ENCODE measurements at regions not wholly inside any gene's neighbourhood (a gene's known extent, or its start where the extent isn't known, plus 50 kb on each side); places are given as distances from the start of the nearest gene placed in this dataset.
A peak's percentile ranks its signal among the peaks of the same experiment; 100 is the strongest.

DNA sequence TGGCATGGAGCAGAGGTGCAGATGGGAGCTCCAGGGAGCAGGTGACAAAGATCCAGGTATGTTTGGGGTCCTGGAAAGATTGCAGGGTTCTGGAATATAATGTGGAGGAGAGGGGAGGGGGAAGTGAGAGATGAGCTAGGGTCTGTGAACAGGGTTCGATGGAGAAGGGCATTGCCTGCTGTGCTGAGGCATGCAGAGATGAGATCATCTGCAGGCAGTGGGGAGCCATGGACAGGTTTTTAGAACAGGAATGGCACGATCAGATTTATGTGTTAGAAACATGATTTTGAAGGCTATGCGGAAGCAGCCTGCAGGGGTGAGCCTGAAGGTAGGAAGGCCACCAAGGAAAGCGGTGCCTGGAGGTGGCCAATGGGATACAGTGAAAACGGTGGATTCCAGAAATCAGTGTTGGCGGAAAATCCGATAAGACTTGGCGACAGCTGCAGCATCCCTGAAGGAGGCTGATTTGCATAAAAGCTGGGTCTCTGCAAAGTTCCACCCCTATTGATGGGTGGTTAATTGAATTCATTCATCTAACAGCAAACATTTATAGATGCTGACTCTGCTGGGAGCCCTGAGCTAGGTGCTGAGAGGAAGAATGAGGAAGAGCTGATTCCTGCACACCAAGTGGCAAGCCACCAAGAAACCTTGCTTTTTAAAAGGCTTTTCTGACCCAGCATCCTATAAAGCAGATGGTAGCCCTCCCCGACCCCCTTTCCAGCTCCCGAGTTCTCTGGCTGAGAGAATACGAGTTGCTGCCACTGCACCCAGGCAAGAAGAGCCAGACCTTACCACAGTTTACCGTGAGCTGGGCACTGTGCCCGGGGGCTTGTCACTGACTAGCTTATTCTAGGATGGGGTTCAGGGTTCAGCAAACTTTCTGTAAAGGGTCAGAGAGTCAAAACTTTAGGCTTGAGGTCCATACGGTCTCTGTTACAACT lies 139.2 kb upstream of the SMIM23 start:
- Mint-ChIP-seq H3K27me3 (ENCODE audit: insufficient read depth, low read depth) (peaks cover 17% of the 10 kb centered on the region), H3K4me3 (peak overlapping the region; percentile 22), H3K27ac (peak overlapping the region; percentile 51), H3K36me3 (no peaks in the 10 kb centered on the region), H3K9me3 (no peaks in the 10 kb centered on the region), H3K4me1 (peaks cover 47% of the 10 kb centered on the region)
- Histone ChIP-seq H3K4me1 (peaks cover 26% of the 10 kb centered on the region), H3K9ac (no peak overlapping the region), H3K4me3 (no peak overlapping the region), H3K9me3 (ENCODE audit: low read depth) (no peaks in the 10 kb centered on the region), H4K20me1 (ENCODE audit: low read depth) (no peaks in the 10 kb centered on the region), H3K4me2 (no peak overlapping the region), H3K79me2 (ENCODE audit: low read depth) (no peaks in the 10 kb centered on the region), H2AFZ (replicated peaks) (no peak overlapping the region), H3K27ac (no peak overlapping the region), H3K27me3 (no peaks in the 10 kb centered on the region), H3F3A (ENCODE audit: low read depth) (no peaks in the 10 kb centered on the region), H3K36me3 (no peaks in the 10 kb centered on the region)
- TF ChIP-seq EZH2 (IDR thresholded peaks at IDR 0.05) (no peak), EZH2phosphoT487 (IDR thresholded peaks at IDR 0.05) (no peak)
- TF ChIP-seq, protein P1, sequence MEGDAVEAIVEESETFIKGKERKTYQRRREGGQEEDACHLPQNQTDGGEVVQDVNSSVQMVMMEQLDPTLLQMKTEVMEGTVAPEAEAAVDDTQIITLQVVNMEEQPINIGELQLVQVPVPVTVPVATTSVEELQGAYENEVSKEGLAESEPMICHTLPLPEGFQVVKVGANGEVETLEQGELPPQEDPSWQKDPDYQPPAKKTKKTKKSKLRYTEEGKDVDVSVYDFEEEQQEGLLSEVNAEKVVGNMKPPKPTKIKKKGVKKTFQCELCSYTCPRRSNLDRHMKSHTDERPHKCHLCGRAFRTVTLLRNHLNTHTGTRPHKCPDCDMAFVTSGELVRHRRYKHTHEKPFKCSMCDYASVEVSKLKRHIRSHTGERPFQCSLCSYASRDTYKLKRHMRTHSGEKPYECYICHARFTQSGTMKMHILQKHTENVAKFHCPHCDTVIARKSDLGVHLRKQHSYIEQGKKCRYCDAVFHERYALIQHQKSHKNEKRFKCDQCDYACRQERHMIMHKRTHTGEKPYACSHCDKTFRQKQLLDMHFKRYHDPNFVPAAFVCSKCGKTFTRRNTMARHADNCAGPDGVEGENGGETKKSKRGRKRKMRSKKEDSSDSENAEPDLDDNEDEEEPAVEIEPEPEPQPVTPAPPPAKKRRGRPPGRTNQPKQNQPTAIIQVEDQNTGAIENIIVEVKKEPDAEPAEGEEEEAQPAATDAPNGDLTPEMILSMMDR (IDR thresholded peaks at IDR 0.05), result no peak
- DNase-seq (ENCODE audit: low spot score), result peak; percentile 39

DNA sequence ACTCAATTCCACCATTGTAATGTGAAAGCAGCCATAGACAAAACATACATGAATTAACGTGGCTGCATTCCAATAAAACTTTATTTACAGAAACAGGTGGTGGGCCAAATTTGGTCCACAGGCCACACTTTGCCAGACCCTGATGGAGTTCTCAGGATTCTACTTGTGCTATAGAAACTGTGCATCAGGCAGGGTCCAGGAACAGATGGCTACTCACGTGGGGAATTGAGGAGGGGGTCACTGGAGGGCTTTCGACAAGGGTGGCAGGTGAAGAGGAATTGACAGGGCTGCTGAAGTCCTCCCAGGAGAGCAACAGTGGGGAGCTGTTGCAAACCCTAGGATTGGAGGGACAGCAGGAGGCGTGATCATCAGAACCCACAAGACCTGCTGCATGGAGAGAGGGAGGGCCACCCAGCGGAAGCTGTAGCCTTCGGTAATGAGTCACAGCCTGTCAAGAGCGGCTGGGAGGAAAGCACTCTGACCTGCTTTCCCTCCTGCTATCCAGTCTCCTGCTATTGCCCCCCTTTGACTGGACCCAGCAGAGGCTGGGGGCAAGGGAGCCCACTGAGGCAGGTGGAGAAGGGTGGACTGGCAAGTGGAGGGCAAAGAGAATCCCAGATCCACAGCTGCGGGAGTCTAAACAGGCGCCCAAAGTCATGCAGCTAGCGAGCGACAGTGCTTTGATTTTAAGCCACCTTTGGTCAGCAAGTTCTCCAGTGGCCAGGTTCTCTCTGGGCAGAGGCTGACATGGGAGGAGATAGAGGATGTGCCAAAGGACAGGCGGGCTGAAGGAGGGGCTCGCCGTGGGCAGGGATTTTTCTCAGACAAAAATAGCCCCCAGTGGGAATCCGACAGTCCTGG lies 138.3 kb upstream of the SMIM23 start:
- Histone ChIP-seq H3K27ac (no peak overlapping the region), H3F3A (ENCODE audit: low read depth) (no peaks in the 10 kb centered on the region), H3K4me3 (no peak overlapping the region), H2AFZ (replicated peaks) (no peak overlapping the region), H4K20me1 (ENCODE audit: low read depth) (no peaks in the 10 kb centered on the region), H3K27me3 (no peaks in the 10 kb centered on the region), H3K9ac (no peak overlapping the region), H3K4me2 (no peak overlapping the region), H3K79me2 (ENCODE audit: low read depth) (no peaks in the 10 kb centered on the region), H3K9me3 (ENCODE audit: low read depth) (no peaks in the 10 kb centered on the region), H3K4me1 (peaks cover 26% of the 10 kb centered on the region), H3K36me3 (no peaks in the 10 kb centered on the region)
- no peaks in the 10 kb centered on the region for H3K36me3 Mint-ChIP-seq
- DNase-seq (ENCODE audit: low spot score), result no peak
- H3K27ac Mint-ChIP-seq, result no peak overlapping the region
- no peaks in the 10 kb centered on the region for H3K9me3 Mint-ChIP-seq
- peaks cover 47% of the 10 kb centered on the region for H3K4me1 Mint-ChIP-seq
- H3K4me3 Mint-ChIP-seq, result no peak overlapping the region
- peaks cover 21% of the 10 kb centered on the region for H3K27me3 Mint-ChIP-seq (ENCODE audit: insufficient read depth, low read depth)
- no peak for TF ChIP-seq EZH2 (IDR thresholded peaks at IDR 0.05)
- TF ChIP-seq, protein P1 (IDR thresholded peaks at IDR 0.05), result no peak
- no peak for TF ChIP-seq EZH2phosphoT487 (IDR thresholded peaks at IDR 0.05)

DNA sequence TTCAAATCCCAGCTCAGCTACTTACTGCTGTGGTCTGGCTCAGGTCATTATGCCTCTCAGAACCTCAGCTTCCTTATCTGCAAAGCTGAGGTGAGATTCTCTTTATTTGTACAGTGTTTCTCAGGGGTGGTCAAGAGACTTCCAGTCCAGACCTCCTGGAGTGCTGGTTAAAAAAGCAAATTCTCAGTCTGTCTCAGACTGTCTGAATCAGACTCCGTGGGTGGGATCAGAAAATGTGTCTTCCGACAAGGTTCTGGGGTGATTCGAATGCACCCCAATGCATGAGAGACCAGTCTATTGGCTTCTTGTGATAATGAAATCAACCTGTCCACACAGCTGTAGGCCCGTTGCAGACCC lies 137.7 kb upstream of the SMIM23 start:
- no peaks in the 10 kb centered on the region for H3K9me3 Mint-ChIP-seq
- no peaks in the 10 kb centered on the region for H3K36me3 Mint-ChIP-seq
- Histone ChIP-seq H3K36me3 (no peaks in the 10 kb centered on the region), H3K79me2 (ENCODE audit: low read depth) (no peaks in the 10 kb centered on the region), H3K4me1 (peaks cover 26% of the 10 kb centered on the region), H3K9me3 (ENCODE audit: low read depth) (no peaks in the 10 kb centered on the region), H3K4me2 (no peak overlapping the region), H3F3A (ENCODE audit: low read depth) (no peaks in the 10 kb centered on the region), H2AFZ (replicated peaks) (no peak overlapping the region), H3K27ac (no peak overlapping the region), H4K20me1 (ENCODE audit: low read depth) (no peaks in the 10 kb centered on the region), H3K4me3 (no peak overlapping the region), H3K9ac (no peak overlapping the region), H3K27me3 (no peaks in the 10 kb centered on the region)
- H3K4me1 Mint-ChIP-seq, result peaks cover 42% of the 10 kb centered on the region
- peaks cover 19% of the 10 kb centered on the region for H3K27me3 Mint-ChIP-seq (ENCODE audit: insufficient read depth, low read depth)
- no peak for DNase-seq (ENCODE audit: low spot score)
- no peak overlapping the region for H3K4me3 Mint-ChIP-seq
- H3K27ac Mint-ChIP-seq, result no peak overlapping the region
- TF ChIP-seq EZH2 (IDR thresholded peaks at IDR 0.05) (no peak), EZH2phosphoT487 (IDR thresholded peaks at IDR 0.05) (no peak)
- TF ChIP-seq, protein P1 (IDR thresholded peaks at IDR 0.05), result no peak

All from neural progenitor cell (in vitro differentiated cells).